GM19463 (cell line): ENCODE measurements at regions not wholly inside any gene's neighbourhood (a gene's known extent, or its start where the extent isn't known, plus 50 kb on each side); places are given as distances from the start of the nearest gene placed in this dataset.

Experiments used
- ATAC-seq: cut with Tn5 transposase; IDR thresholded peaks from one replicate; pipeline ENCODE4 v1.9.1; 2021; ENCODE audit warnings: mild to moderate bottlenecking, moderate library complexity; ENCODE audit not compliant: unreplicated experiment

DNA sequence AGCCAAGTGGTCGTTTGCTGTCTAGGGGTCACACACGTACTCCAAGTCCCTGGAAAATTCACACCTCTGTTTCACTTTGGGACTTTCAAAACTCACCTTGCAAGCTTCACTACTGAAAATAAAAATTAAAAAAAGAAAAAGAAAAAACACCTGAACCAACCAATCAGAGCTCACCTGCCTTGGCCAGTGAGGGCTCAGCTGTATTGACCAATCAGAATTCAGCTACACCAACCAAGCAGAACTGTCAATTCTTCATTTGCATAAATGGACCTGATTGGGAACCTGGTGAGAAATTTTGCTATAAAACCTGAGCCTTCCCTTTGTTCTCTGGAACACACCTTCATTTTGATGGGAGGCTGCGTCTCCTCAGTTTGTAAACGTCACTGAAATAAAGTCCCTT is 176.4 kb downstream of the TTC32 start:
- no peak for ATAC-seq

DNA sequence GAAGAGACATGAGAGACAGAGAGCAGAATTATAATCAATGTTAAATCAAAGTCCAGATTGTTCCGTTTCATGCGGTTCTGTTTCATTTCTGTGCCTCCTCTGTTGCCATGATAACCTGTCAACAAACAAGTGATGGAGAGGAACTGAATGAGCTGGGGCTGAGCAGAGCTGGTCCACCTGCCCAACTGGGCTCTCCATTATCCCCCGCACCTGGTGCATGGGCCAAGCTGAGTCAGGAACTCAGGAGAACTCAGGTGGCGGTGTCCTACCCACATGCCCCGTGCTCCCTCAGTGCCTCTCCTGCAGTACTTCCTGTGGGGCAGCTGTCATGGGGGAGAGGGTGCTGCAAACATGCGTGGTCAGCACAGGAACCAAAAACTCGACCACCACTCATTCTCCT is 178.8 kb downstream of the TTC32 start:
- ATAC-seq: no peak

DNA sequence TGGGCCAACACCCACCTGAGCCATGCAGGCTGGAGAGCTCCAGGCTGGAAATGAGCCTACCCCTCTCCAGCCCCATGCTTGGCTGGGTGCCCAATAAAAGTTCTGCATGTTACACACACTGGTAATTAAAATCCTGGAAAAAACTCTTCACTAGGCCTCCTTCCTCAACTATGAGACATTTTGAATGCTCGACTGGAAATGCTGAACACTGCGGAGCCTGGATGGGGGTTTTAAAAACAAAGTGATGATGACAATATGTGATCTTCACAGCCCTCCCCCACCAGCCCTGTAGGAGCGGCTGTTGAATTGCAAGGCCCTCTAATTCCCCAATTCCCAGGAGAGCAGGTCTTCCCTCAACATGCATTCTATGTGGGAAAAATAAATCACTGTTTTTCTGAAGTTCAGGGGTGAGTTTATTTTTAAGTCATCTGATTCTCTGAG is 179.2 kb downstream of the TTC32 start:
- no peak for ATAC-seq

DNA sequence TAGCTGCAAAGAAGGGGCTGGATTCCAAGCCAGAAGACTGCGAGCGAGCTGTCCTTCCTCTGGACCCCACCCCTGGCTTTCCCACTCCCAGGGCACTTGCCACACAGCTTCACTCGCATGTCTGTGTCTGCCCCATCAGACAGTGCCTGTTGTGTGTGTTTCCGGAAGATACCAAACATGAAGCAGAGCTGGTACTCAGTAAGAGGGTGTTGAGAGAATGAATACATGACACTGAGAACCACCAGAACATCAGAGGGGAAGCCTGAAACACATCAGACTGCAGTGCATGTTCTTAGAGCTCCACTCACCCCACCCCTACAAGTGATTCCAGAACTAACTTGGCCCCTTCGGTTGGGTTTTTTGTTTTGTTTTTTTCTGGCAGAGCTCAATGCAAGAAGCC is 181.5 kb downstream of the TTC32 start:
- ATAC-seq: no peak

DNA sequence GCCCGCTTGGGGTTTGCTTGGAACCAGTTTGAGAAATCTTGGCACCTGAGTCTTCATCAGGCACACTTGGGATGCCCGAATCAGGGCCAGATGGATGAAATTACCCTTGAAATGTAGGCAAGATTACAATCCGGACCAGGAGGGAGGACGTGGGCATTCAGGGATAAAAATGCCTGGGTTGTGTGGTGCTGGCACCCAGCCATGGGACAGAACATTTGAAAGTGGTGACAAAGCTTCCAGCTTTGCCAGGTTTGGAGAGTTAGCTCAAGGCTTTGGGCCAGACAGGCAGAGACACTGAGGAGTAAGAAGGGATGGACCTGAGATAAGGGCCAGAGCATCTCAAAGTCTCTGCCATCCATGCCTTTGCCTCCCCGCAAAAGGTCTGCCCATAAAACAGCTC is 182.2 kb downstream of the TTC32 start:
- no peak for ATAC-seq

DNA sequence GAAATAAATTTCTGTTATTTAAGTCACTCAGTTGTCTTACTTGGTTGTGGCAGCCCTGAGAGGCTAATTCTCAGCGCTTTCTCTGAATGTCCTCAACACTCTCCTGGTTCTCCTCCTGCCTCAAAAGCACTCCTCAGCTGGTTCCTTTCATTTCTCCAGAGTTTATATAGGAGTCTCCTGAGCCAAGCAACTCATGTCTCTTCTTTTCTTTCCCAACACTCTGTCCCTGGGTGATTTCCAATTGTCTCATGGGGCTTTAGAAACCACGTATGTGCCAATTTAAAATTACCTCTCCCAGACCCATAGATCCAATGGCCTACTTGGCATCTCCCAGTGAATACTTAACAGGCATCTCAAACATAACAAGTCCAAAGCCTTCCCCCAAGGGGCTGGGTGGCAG is 184.3 kb downstream of the TTC32 start:
- no peak for ATAC-seq

DNA sequence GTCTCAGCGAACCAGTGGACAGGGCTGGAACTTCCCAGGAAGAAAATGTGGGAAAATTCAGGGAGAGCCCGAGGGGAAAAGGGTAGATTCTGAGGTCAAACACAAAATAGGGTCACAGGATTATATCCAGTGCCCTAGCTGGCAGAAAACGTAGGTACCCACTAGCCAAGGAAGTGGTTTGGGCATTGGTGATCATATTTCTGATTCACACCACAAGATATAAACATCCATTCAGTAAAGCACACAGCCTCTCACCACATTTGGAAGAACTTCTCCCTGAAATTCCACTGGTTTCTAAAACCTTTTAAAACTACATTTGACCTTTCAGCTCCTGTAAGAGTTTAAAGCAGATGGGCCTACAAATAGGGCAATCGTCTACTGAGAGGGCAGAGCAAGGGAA is 186.9 kb downstream of the TTC32 start:
- no peak for ATAC-seq

DNA sequence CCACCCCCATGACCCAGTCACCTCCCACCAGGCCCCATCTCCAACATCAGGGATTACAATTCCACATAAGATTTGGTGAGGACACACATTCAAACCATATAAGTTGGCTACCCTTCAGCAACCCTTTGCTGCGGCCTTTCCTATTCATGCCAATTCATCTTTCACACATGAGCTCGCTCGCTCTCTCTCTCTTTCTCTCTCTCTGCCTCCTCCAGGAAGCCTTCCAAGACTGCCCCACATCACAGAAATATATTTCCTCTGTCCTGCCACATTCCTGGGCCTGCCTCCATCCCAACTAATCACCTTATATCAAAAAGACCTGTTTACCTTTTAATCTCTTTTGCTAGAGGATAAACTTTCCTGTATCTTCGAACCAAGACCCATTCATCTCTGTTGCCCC is 188.9 kb downstream of the TTC32 start:
- no peak for ATAC-seq

DNA sequence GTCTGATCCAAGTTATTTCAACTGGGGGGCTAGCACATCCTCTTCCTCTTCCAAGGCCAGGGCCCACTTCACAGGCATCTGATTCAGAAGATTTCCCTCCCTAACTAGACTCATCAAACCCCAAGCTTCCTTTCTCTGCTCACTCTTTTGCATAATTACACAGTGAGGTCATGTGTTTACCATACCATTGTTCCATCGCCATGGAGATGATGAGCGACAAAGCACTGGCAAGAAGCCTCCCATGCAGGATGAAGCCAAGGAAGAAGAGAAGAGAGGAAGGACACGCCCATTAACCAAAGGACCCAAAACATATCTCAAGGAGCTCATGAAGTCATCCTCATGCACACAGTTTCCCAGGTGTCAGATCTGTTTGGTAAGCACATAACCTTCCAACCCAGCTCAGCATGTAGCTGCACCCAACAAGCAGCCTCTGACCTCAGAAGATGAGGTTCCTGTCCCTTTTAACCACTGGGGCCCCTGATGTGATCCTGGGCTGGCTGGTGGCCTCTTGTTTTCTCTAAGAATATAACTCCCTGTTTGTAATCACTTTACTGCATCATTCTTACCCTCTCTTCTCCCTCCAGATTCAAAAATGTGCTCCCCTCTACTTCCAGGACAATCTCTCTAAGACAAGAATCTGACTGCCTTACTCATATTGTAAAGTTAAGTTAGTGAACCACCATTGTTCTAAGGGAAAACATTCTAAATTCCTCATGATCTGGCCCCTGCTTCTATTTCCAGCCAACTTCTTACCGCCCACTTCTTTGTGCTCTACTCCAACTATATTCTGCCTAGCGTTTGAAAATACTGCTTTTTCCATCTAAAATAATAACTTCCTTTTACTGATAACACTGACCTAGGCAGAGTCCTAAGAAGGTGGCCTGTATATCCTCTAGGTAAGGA is 190.1 kb downstream of the TTC32 start:
- ATAC-seq: no peak

DNA sequence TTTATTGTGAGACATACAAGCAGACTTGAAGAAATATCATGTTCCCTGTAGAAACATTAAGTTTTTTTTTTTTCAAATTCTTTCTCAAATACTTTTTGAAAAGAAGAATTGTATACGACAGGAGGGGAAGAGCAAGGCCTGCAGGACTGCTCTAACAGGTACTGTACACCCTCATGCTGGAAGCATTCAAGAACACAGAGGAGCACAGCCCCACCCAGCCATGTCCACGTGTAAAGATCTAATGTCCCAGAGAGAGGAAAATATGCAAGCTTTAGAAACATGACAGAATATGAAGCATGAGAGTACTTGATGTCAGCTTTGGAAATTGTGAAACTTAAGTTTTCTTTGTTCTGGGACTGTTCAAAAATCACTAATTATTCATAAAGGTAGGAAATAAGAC is 191.6 kb downstream of the TTC32 start:
- ATAC-seq: no peak

DNA sequence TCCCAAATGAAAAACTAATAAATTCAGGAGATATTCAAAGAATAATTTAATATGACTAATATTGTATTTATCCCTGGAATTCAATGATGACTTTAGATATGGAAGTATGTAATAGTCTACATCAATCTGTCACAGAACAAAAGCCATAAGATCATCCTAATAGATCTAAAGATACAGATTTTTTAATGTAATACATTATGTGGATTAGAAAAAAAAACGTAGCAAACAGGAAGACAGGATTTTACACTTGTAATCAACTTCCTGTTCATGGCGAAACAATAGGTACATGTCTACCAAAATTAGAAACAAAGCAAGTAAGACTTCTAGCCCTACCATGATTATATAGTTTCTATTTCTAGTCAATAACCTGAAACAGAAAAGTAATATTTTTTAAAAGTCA is 192.2 kb downstream of the TTC32 start:
- ATAC-seq: no peak

DNA sequence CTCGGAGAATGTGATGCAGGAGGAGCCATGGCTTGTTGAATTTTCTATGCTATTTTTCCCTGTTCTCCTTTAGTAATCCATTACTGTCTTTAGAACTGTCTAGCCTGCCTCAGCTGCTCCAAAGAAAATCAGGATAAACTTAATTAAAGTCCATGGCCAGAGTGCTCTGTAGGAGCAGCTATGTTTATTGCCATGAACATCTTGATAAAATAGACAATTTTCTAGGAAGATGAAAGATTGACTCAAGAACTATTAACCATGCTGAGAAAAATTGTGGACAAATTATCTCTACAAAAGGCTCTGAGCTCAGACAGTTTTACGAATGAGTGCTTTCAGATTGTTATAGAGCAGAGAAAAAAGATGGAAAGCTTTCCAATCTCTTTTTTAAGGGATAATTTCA is 193.0 kb downstream of the TTC32 start:
- no peak for ATAC-seq

DNA sequence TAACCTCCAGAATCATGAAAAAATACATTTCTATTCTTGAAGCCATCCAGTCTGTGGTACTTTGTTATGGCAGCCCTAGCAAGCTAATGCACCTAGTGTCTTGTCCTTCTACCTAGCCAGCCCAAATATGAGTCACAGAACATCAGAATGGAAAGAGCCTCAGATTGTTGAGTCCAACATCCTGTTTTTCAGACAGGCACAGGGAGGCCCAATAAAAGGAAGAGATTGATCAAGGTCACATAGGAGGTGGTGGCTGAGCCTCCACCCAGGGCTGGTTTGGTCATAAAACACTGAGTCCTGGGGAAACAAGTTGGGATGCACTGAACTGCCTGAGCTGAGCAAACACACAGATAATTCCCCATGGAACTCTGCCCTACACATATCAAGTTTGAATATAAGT is 195.5 kb downstream of the TTC32 start:
- no peak for ATAC-seq

DNA sequence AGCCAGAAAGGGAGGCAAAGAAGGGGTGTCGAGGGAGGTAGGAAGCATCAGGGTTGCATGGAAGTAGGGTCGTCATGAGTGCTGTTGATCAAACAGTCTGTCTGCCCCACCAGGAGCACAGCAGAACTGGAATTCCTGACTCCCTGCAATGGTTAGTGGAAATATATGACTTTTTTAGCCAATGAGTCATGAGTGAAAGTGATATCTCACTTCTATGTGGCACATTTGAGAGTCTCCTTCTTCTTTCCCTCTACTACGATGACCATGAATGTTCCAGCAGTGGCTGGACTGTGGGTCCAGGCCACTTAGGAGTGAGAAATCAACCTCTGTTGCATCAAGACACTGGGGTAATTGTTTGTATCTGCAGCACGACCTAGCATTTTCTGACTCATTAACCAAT is 199.5 kb downstream of the TTC32 start:
- no peak for ATAC-seq

DNA sequence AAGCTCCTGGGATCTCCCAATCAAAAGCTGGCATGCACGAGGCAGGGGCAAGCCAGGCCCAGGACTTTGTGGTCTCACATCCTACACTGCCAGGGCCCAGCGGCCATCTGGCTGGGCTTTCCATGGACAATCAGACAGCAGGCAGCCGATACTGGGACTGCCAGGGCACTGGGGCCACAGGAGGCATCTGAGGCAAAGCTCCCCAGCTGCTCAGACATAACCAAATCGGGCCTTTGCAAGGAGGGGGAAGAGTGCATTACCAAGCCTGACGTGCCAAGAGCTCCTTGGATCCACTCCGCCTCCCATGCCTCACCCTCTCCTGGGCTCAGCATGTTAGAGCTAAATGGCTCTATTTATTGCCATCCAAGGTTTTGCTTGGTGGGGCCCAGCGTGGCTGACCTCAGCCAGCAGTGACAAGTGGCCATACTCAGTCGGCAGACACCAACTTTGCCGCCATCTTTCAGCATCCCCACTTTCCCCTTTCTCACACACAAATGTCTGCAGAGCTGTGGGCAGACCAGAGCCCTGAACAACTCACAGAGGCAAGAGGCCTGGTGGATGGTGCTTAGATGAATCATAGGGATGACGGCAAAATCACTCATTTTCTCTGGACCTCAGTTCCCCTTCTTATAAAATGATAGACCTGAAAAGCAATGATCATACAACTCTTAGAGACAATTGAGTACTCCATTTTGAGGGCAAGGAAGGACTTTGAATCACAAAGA is 200.8 kb downstream of the TTC32 start:
- ATAC-seq: no peak

DNA sequence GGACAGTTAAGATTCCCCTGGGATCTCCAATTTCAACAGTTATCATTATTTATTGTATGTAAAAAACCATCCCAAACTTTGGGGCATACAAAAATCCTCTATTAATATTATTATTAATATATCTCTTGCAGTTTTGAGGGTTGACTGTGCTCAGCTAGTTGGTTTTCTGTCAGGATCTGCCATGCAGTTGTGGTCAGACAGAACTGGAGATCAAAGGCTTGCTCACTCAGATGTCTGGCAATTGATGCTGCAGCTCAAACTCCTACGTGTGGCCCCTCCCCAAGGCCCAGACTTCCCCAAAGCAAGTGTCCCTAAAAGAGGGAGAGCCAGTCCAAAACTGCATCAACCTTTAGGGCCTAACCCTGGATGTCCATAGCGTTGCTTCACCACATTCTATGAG is 204.7 kb downstream of the TTC32 start:
- no peak for ATAC-seq

DNA sequence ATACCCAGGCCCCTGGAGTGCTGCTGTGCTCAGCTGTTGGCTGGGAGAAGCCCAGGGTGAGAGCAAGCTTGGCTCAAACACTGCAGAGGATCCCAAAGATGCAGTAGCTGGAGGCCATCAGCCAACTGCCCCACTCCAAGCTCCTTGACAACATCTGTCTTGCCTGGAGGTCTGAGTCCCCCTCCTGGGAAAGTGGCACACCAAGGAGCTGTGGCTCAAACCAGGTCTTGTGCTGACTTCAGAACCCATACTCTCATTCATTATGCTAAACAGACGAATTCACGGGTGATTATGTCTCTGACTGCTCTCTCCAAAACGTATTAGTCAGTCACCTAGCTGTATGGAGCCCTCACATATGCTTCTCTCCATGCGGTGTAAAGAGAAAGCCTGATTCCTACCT is 206.1 kb downstream of the TTC32 start:
- ATAC-seq: no peak

DNA sequence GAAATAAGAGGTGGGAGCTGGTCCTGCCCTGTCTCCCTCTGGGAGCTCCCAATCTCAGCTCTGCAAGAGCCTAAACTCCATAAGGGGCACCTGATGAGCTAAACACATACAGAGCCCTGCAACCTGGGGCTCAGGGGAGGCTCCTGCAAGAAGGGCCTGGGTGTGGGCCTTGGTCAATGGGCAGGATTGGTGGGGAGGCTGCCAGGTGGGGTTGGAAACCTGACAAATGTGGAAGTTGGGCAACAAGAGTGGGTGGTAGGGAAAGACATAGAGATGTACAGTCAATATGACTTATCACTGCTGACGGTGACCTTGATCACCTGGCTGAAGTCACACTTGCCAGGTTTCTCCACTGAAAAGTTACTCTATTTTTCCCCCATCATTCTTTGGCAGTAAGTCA is 209.9 kb downstream of the TTC32 start:
- no peak for ATAC-seq

DNA sequence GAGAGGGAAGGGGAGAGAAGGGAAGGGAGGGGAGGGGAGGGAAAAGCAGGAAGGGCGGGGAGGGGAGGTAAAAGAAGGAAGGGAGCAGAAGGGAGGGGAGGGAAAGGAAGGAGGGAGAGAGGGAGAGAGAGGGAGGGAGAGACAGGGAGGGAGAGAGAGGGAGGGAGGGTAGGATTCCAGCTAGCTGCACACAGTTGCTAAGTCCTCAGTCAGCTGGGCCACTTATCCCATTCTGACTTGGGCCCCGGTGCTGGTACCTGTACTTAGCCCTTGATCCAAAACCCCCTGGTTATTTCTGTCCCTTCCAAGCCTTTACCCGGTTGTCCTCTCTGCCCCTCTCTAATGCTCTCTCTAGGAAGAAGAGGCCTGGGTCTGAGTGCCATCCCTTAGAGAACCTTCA is 211.4 kb downstream of the TTC32 start:
- no peak for ATAC-seq

DNA sequence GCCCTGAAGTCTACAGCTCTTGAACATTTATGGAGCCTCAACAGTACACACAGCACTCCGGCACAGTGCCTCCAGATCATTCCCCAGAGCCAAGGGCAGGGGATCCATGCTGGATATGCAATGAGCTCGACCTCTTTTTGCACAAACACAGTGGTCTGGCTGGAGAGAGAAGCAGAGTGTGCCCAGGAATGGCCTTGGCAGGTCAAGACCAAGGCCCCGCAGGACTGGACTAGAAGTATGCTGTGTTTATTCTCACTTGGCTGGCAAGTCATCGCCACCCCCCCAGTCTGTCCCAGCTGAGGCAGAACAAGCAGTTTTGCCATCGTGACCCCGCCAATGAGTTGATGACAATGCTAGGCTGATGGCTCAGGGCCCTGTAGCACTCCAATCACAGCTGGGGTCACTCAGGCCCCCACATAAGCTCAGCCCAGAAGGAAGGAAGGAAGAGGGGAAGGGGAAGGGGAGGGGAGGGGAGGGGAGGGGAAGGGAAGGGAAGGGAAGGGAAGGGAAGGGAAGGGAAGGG is 212.1 kb downstream of the TTC32 start:
- ATAC-seq: no peak

DNA sequence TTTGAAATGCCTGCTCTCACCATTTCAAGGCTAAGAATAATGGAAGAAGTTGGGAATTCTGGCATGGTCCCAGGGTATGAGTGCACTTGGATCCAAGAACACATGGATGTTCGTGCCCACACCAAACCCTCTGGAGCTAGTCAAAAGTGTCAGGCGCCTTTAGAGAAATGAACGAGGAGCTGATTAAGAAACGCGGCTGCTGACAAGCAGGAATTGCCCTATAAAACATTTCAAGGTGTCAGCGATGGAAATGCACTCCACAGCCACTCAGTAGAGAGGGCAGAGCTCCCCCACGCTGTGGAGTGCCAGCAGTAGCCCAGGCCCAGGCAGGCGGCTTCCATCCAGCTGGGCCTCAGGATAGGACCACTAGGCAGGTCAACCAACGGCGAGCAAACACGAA is 213.7 kb downstream of the TTC32 start:
- ATAC-seq: no peak

DNA sequence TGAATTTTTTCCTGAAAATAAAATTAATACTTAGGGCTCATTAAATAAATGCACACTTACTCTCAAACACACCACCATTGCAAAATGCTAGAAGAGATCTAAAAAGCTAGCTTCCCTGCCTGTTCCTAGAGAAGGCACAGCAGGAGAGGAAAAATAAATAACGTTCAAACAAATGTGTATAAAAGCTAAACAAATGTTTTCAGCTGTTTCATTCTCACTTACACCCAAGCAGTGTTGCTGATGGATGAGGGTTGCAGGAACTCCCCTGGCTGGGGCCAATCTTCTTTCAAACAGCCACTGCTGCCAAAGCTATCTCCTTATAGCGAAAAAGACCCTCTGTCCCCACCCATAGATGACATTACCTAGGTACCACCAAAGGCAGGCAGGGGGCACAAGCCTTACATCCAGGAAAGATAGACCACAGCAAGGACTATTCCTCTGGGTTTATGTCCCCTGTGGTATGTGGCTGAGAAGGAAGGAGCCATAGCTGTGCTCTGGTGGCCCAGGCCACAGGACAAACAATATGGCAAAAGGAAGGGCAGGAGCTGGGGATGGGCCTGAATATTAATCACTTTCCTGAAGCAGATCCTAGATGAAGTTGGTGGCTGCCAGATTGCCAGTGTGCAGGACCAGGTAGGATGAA is 214.6 kb downstream of the TTC32 start:
- no peak for ATAC-seq
